BJ (cell line): ENCODE measurements at regions not wholly inside any gene's neighbourhood (a gene's known extent, or its start where the extent isn't known, plus 50 kb on each side); places are given as distances from the start of the nearest gene placed in this dataset.
A peak's percentile ranks its signal among the peaks of the same experiment; 100 is the strongest.

Experiments
- CTCF ChIA-PET: fragments of 350-600 bp; formaldehyde crosslinking; extraction: SDS; loops from one replicate; lab custom pipeline; 2021; ENCODE audit warnings: antibody characterized with exemption, inconsistent platforms; lab: Yijun Ruan, JAX
- POLR2A ChIA-PET: fragments of 300-600 bp; sonication (Branson Sonifier 250); formaldehyde crosslinking; extraction: SDS; loops from one replicate; lab custom pipeline; 2021; ENCODE audit warnings: antibody characterized with exemption; lab: Charles Lee
- DNase-seq: peaks from one replicate; pipeline ENCODE4 v3.0.0-alpha.2; 2011; ENCODE audit warnings: low read depth
- H3K27me3 ChIP-seq: 2 replicates; pipeline ENCODE4 v1.6.0; 2011; ENCODE audit warnings: low read length; ENCODE audit not compliant: control insufficient read depth, insufficient read depth
- H3K36me3 ChIP-seq: 2 replicates; pipeline ENCODE4 v1.5.1; 2011; ENCODE audit warnings: low read length; ENCODE audit not compliant: control insufficient read depth, insufficient read depth
- H3K4me3 ChIP-seq: 2 replicates; pipeline ENCODE4 v1.5.1; 2011; ENCODE audit warnings: low read depth, mild to moderate bottlenecking, control low read depth, low read length
- CTCF ChIP-seq: IDR thresholded peaks from 2 replicates; pipeline ENCODE4 v1.5.1; 2011; ENCODE audit warnings: low read depth, mild to moderate bottlenecking, control low read depth, inconsistent platforms, low read length, moderate library complexity; ENCODE audit not compliant: insufficient read depth

DNA sequence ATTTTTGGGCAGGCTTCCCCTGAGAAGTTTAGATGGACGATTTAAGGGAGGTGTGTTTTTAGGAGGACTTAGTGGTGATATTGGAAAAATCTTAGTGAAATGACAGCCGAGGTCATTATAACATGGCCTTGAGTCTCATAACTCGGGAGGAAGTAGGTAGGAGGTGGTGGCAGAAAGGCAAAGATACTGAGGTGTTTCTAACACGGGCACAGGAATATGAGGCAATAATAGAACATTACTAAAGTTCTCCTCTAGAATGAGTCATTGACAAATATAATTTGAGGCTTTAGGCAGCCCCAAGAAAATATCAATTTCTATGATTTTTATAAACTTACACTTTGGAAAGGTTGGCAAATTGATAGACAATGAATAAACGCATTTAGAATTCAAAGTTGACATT lies 146.1 kb upstream of the ZEB2 start:
- no peaks in the 10 kb centered on the region for H3K36me3 ChIP-seq
- H3K4me3 ChIP-seq: no peak overlapping the region
- no peak for TF ChIP-seq CTCF
- H3K27me3 ChIP-seq: no peaks in the 10 kb centered on the region
- POLR2A ChIA-PET: no interaction called here
- CTCF ChIA-PET: no interaction called here
- no peak for DNase-seq

DNA sequence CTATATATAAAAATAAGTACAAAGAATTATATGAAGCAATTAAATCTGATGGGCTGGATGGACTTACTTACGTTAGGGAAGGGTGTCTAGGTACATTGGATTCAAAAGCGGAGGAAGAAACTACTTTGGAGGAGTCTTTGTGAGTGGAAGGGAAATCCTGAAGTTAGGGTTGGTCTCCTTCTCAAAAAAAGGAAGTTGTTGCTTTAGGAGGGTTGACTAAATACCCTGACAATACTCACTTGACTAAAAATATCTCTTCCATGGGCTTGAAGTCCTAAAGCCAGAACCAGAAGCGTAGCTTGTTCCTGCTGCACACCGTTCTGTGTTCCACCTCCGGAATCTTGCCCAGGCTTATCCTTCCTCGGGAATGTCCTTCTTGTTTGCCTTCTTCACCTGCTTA lies 143.3 kb upstream of the ZEB2 start:
- no peak for TF ChIP-seq CTCF
- Histone ChIP-seq H3K4me3 (no peak overlapping the region), H3K36me3 (no peaks in the 10 kb centered on the region), H3K27me3 (no peaks in the 10 kb centered on the region)
- CTCF ChIA-PET: no interaction called here
- DNase-seq: no peak
- POLR2A ChIA-PET: no interaction called here

DNA sequence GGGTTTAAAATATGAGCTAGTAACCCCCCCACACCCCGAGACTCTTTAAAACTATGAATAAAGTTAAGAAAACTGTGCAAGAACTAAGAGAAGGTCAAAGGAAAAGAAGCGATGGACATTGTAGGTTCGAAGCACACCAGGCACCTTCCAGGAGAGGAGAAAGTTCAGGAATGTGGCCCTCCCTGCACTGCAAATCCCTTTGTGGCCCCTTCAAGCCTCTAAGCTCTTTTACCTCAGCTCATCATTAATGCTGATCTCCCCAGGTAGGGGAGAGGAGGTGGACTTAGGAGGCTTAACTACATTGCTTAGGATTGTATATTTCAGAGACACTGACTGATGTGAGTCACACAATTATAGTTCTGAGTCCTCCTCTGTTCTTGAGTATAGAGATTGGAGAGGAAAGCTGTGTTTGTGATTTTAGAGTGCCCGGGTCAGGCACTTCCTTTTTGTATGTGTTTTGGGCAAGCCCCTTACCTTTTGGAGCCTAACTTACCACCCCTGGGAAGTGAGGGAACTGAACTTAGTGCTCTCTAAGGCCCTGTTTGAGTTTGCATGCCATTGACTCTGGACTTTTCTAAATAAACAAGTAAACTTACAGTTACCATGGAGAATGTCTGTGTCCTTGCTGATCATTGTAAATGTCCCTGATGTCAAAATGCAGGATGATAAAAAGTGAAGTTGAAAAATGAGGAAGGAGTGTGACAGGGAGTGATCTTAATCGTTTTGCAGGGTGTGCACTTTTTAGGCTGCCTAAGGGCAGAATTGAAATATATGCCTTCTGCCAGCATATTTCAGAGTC lies 140.8 kb upstream of the ZEB2 start:
- ChIA-PET CTCF (no interaction called here), POLR2A (no interaction called here)
- H3K27me3 ChIP-seq: no peaks in the 10 kb centered on the region
- no peak for DNase-seq
- TF ChIP-seq CTCF: no peak
- H3K4me3 ChIP-seq: no peak overlapping the region
- H3K36me3 ChIP-seq: no peaks in the 10 kb centered on the region

DNA sequence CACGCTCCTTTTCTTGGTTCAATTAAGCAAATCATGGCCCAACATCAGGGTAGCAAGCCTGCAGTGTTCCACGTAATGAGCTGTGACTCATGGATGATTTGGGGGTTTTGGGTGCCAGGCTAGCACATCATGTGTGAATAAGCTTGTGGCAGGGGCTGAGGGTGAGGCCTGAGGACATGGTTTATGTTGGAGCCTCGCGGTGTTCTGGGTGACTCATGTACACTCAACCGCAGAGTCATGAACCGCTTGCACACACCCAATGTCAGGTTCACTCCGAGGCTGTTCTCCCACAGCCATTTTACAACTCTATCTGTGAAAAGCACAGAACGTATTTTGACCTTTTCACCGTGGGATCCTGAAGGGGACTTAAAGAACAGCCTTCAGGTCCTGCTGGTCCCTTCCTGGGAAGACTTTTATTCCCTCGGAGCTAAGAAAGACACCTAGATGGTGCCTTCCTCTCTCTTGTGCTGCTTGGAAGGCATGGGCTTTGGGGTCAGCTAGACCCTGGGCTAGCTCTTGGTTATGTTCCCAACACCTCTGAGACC lies 139.9 kb upstream of the ZEB2 start:
- CTCF ChIA-PET: no interaction called here
- POLR2A ChIA-PET: no interaction called here
- peak; percentile 40 for DNase-seq
- no peaks in the 10 kb centered on the region for H3K36me3 ChIP-seq
- H3K4me3 ChIP-seq: no peak overlapping the region
- H3K27me3 ChIP-seq: no peaks in the 10 kb centered on the region
- no peak for TF ChIP-seq CTCF

GRCh38 chr2:144654523-144654922 lies 134.6 kb upstream of the ZEB2 start:
- ChIA-PET CTCF (no interaction called here), POLR2A (no interaction called here)
- no peak for TF ChIP-seq CTCF
- no peak for DNase-seq
- Histone ChIP-seq H3K36me3 (no peaks in the 10 kb centered on the region), H3K4me3 (no peak overlapping the region), H3K27me3 (no peaks in the 10 kb centered on the region)
